Loucy (cell line): ENCODE measurements at regions not wholly inside any gene's neighbourhood (a gene's known extent, or its start where the extent isn't known, plus 50 kb on each side); places are given as distances from the start of the nearest gene placed in this dataset.
A peak's percentile ranks its signal among the peaks of the same experiment; 100 is the strongest.

Experiments
- H2AFZ ChIP-seq: fragments of 200-600 bp; sonication (generic); 2 replicates; pipeline ENCODE4 v1.6.0; 2016; ENCODE audit warnings: antibody characterized with exemption, mild to moderate bottlenecking, low read length, moderate library complexity
- H3F3A ChIP-seq: fragments of 200-600 bp; 2 replicates; pipeline ENCODE4 v1.6.0; 2016; ENCODE audit warnings: antibody characterized with exemption, low read depth, mild to moderate bottlenecking
- H3K27me3 ChIP-seq: fragments of 200-600 bp; sonication (generic); 2 replicates; pipeline ENCODE4 v1.6.1; 2014; ENCODE audit warnings: low read length, mild to moderate bottlenecking; ENCODE audit not compliant: insufficient read depth, poor library complexity, severe bottlenecking
- H3K36me3 ChIP-seq: fragments of 200-600 bp; sonication (generic); 2 replicates; pipeline ENCODE4 v1.6.1; 2016; ENCODE audit warnings: low read length; ENCODE audit not compliant: insufficient read depth
- H3K4me1 ChIP-seq: fragments of 200-600 bp; sonication (generic); 2 replicates; pipeline ENCODE4 v1.5.1; 2014; ENCODE audit warnings: low read length, mild to moderate bottlenecking; ENCODE audit not compliant: insufficient read depth, poor library complexity, severe bottlenecking
- H3K4me2 ChIP-seq: fragments of 200-600 bp; sonication (generic); 2 replicates; pipeline ENCODE4 v1.6.0; 2014; ENCODE audit warnings: antibody characterized with exemption, low read length, low read depth, mild to moderate bottlenecking; ENCODE audit not compliant: poor library complexity, severe bottlenecking
- H3K4me3 ChIP-seq: fragments of 200-600 bp; sonication (generic); 2 replicates; pipeline ENCODE4 v1.5.1; 2014; ENCODE audit warnings: low read length, mild to moderate bottlenecking, mixed read lengths; ENCODE audit not compliant: poor library complexity, severe bottlenecking
- H3K79me2 ChIP-seq: fragments of 200-600 bp; sonication (generic); 2 replicates; pipeline ENCODE4 v1.6.1; 2014; ENCODE audit warnings: low read length; ENCODE audit not compliant: insufficient read depth
- H3K9ac ChIP-seq: fragments of 200-600 bp; sonication (generic); 2 replicates; pipeline ENCODE4 v1.6.0; 2014; ENCODE audit warnings: mild to moderate bottlenecking, low read depth, low read length, moderate library complexity; ENCODE audit not compliant: poor library complexity, severe bottlenecking
- H3K9me2 ChIP-seq: fragments of 200-600 bp; sonication (generic); replicated peaks from 2 replicates; pipeline ENCODE4 v1.6.1; 2016; ENCODE audit warnings: low read depth, low read length, mixed read lengths
- H3K9me3 ChIP-seq: fragments of 200-600 bp; sonication (generic); 2 replicates; pipeline ENCODE4 v1.6.1; 2014; ENCODE audit warnings: mild to moderate bottlenecking, antibody characterized with exemption, low read length, low read depth; ENCODE audit not compliant: insufficient read depth
- H4K20me1 ChIP-seq: fragments of 200-600 bp; sonication (generic); 2 replicates; pipeline ENCODE4 v1.6.0; 2014; ENCODE audit warnings: antibody characterized with exemption, low read length, mild to moderate bottlenecking; ENCODE audit not compliant: insufficient read depth, poor library complexity, severe bottlenecking
- CTCF ChIP-seq: fragments of 200-600 bp; sonication (generic); conservative IDR thresholded peaks from 2 replicates; pipeline ENCODE4 v1.5.1; 2014; ENCODE audit warnings: mild to moderate bottlenecking, antibody characterized with exemption, low read length
- EZH2phosphoT487 ChIP-seq: fragments of 200-600 bp; IDR thresholded peaks from 2 replicates; pipeline ENCODE4 v1.6.1; 2018; ENCODE audit warnings: antibody characterized with exemption, mild to moderate bottlenecking, moderate library complexity, borderline replicate concordance

- Histone ChIP-seq H3K9ac (no peak overlapping the region), H3K36me3 (no peaks in the 10 kb centered on the region), H2AFZ (no peak overlapping the region), H4K20me1 (no peaks in the 10 kb centered on the region), H3K9me2 (no peaks in the 10 kb centered on the region), H3K27me3 (no peaks in the 10 kb centered on the region), H3K4me1 (peaks cover 28% of the 10 kb centered on the region), H3K4me3 (no peak overlapping the region), H3K79me2 (no peaks in the 10 kb centered on the region), H3K9me3 (no peaks in the 10 kb centered on the region), H3K4me2 (no peak overlapping the region), H3F3A (no peaks in the 10 kb centered on the region)
- TF ChIP-seq EZH2phosphoT487 = no peak
- TF ChIP-seq CTCF = no peak
Observed at GRCh38 chr22:22033803-22034468, 51.3 kb upstream of the TOP3B start.

DNA sequence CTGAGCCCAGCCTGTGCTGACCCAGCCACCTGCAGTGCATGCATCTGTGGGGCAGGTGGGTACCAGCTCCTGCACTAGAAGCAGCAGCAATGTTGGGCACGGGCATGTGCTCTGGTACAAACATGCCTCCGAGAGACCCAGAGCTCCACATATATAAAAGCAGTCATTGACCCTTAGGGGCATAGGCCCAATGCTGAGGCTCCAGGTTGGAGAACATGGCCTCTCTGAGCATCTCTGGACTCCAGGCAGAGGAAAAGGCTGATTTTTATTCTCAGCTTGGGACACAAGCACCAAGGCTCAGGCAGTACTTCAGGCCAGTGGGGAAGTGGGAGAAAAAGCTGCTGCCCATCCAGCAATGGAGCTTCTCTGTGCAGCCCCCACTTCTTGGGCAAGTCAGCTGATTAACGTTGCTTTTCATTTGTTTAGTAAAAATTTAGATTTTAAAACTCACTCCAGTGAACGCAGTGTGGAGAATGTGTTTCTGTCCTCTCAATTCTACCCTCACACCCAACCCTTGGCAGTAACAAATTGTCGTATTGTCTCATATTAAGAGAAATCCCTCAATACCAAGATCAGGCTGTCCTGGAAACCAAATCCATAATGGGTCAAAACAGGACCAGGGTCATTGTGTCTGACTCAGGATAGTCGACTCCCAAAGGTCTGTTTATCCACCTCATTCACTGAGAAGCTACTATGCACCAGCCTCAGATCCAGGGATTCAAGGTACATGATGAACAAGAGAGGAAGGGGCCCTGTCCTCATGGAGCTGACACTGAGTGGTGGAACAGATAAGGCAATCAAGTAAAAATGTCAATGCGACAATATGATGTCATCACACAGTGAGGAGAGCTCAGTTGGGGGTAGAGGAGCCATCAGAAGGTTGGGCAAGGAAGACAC is 50.6 kb upstream of the TOP3B start:
- Histone ChIP-seq H3K4me1 (peaks cover 28% of the 10 kb centered on the region), H4K20me1 (no peaks in the 10 kb centered on the region), H3K4me3 (no peak overlapping the region), H3K36me3 (no peaks in the 10 kb centered on the region), H3F3A (no peaks in the 10 kb centered on the region), H3K4me2 (peak overlapping the region; percentile 4), H3K79me2 (no peaks in the 10 kb centered on the region), H3K9me3 (no peaks in the 10 kb centered on the region), H3K9me2 (no peaks in the 10 kb centered on the region), H2AFZ (no peak overlapping the region), H3K27me3 (no peaks in the 10 kb centered on the region), H3K9ac (no peak overlapping the region)
- TF ChIP-seq CTCF (no peak), EZH2phosphoT487 (no peak)

- Histone ChIP-seq H3K9me2 (no peaks in the 10 kb centered on the region), H3K4me1 (peaks cover 23% of the 10 kb centered on the region), H3K27me3 (no peaks in the 10 kb centered on the region), H3F3A (no peaks in the 10 kb centered on the region), H4K20me1 (no peaks in the 10 kb centered on the region), H3K9me3 (no peaks in the 10 kb centered on the region), H3K79me2 (no peaks in the 10 kb centered on the region), H2AFZ (no peak overlapping the region), H3K4me2 (peak overlapping the region; percentile 4), H3K9ac (no peak overlapping the region), H3K4me3 (no peak overlapping the region), H3K36me3 (no peaks in the 10 kb centered on the region)
- no peak for TF ChIP-seq EZH2phosphoT487
- no peak for TF ChIP-seq CTCF
Observed at GRCh38 chr22:22032099-22032905, 49.7 kb upstream of the TOP3B start.
